Body of pancreas (tissue), 4 donors: ENCODE measurements at regions not wholly inside any gene's neighbourhood (a gene's known extent, or its start where the extent isn't known, plus 50 kb on each side); places are given as distances from the start of the nearest gene placed in this dataset.

ENCODE experiments used
- ATAC-seq: fragments of 150-250 bp; one replicate; pipeline ENCODE4 v1.9.1; 2016
- DNase-seq, 4 donors: peaks; one replicate each; pipeline ENCODE4 v3.0.0-alpha.2; 2019
- H3K27ac ChIP-seq, 4 donors: fragments of 200-600 bp; sonication (generic); 1 replicate in 3 of 4; 2 replicates in 1 of 4; pipeline versions ENCODE4 v1.5.1 to v1.6.1; 2016 to 2019; ENCODE audit warnings: mild to moderate bottlenecking in 1 of 4, mixed read lengths in 1 of 4, moderate library complexity in 1 of 4
- H3K27me3 ChIP-seq, 2 donors: fragments of 200-600 bp; sonication (generic); one replicate each; pipeline ENCODE4 v1.6.0; 2016; ENCODE audit warnings: mild to moderate bottlenecking in 1 of 2
- H3K36me3 ChIP-seq, 2 donors: fragments of 200-600 bp; sonication (generic); replicated peaks in 1 of 2; 2 replicates each; pipeline ENCODE4 v1.5.1; 2016; ENCODE audit warnings: low read depth in 2 of 2; ENCODE audit not compliant: insufficient read depth in 1 of 2
- H3K4me1 ChIP-seq: fragments of 200-600 bp; sonication (generic); one replicate; pipeline ENCODE4 v1.6.0; 2016
- H3K4me3 ChIP-seq, 2 donors: fragments of 200-600 bp; sonication (generic); 1 replicate in 1 of 2; 2 replicates in 1 of 2; pipeline ENCODE4 v1.5.1; 2016 to 2019
- H3K9me3 ChIP-seq, 3 donors: fragments of 200-600 bp; sonication (generic); 1 replicate in 2 of 3; 2 replicates in 1 of 3; pipeline ENCODE4 v1.5.1; 2016
- POLR2A ChIP-seq, 3 donors: fragments of 450-650 bp; IDR thresholded peaks; one replicate each; pipeline ENCODE4 v1.6.1; 2016; ENCODE audit warnings: antibody characterized with exemption in 3 of 3, mild to moderate bottlenecking in 2 of 3
- whole genome bisulfite sequencing, 2 donors: methylation state at CpG; one replicate each; pipeline ENCODE4 v1.1.5; 2017; 5-methylcytosine and 5-hydroxymethylcytosine counted together
- intact Hi-C: fragments of 100-400 bp; cut with DNase I; formaldehyde crosslinking; loops from one replicate; pipeline ENCODE4 v1.15.1; 2023
- TF ChIP-seq, protein P1 (sequence below), 7 experiments: fragments of 450-650 bp in 4 of 7; fragments of 200-600 bp in 3 of 7; sonication (generic) in 3 of 7; IDR thresholded peaks; one replicate each; pipeline ENCODE4 v1.5.1; 2016 to 2019; ENCODE audit warnings: antibody characterized with exemption in 7 of 7

DNA sequence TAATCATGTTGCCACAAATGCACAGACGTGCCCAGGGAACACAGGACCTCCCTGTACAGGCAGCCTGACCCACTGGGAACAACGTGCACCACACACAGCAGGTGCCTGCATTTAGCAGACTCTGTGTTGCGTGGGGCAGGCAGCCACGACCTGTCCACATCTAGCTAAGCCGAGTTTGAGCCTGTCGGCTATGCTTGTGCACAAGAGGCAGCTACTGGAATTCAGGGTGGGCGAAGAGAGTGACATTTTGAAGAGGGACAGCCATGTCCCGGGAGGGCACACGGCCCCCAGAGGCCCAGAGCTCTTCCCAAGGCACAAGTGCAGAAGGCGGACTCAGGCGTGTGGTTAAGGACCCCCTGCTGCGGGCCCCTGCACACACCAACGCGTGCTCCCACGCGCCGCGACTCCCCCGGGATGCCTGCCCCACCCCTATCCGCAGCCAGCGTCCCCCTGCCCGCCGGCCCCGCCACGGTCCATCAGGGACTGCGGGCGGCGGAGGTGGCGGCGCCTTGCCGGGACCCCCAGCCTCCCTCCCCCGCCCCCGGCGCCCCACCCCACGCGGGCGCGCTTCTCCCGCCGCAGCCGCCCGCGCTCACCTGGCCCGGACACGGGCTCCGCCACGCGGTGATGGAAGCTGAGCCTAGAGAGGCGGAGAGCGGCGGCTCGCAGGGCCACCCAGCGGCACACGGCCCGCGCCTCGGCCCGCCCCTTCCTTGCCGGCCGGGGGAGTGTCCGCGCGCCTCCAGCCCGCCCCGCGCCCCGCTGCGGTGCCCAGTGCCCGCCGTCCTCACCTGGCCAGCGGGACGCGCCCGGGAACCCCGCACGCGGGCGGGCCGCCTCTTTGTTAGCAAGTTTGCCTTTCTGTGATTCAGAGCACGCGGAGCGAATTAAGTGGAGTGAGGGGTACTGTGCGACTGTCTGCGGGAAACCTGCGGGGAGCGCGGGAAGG lies 125.3 kb upstream of the PRMT8 start:
- DNase-seq (peak; percentile 75 to 84 (median 76)), ATAC-seq (peak; percentile 76)
- Histone ChIP-seq H3K9me3 (no peaks in the 10 kb centered on the region), H3K36me3 (no peaks in the 10 kb centered on the region), H3K27me3 (no peaks in the 10 kb centered on the region), H3K27ac (peak overlapping the region in 3 of 4 donors; percentile 68 to 78 (median 70)), H3K4me3 (peak overlapping the region; percentile 45 to 65), H3K4me1 (peaks cover 70% of the 10 kb centered on the region)
- intact Hi-C loops: no loop called here
- 1 to 2% methylated on average over 17 to 61 of the region's 87 CpGs for WGBS, 2 donors
- TF ChIP-seq, protein P1, sequence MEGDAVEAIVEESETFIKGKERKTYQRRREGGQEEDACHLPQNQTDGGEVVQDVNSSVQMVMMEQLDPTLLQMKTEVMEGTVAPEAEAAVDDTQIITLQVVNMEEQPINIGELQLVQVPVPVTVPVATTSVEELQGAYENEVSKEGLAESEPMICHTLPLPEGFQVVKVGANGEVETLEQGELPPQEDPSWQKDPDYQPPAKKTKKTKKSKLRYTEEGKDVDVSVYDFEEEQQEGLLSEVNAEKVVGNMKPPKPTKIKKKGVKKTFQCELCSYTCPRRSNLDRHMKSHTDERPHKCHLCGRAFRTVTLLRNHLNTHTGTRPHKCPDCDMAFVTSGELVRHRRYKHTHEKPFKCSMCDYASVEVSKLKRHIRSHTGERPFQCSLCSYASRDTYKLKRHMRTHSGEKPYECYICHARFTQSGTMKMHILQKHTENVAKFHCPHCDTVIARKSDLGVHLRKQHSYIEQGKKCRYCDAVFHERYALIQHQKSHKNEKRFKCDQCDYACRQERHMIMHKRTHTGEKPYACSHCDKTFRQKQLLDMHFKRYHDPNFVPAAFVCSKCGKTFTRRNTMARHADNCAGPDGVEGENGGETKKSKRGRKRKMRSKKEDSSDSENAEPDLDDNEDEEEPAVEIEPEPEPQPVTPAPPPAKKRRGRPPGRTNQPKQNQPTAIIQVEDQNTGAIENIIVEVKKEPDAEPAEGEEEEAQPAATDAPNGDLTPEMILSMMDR (IDR thresholded peaks at IDR 0.05): peak in 3 of 7 experiments; percentile 6 to 40 (median 26)
- TF ChIP-seq POLR2A (IDR thresholded peaks at IDR 0.05): peak; percentile 15 to 42 (median 29)

DNA sequence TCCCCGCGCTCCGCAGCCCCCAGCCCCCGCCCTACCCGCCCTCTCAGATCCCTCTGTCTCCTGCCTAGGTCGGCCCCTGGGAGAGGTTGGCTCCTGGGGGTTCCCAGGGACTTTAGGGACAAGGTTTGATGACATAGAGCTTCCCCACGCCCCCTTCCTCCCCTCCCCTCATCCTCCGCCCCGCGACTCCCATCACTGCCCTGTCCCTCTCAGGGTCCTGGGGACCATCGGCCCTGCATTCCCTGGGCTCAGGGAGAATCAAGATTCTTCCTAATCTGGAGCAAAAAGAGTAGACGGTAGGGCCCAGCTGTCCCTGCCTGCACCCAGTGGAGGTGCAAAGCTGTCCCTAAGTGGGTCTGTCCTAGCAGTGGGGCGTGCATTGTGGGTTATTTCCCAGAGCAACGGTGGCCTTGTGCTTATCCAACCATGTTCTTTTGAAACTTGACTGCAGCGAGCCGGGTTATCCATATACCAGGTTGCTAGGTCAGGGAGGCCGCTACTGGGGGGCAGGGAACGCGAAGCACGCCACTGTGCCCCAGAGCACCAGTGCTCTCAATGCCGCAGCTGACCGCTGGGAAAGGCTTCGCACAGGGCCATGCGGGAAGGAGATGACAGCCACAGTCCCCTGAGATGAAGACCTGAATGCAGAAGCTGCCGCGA lies 124.4 kb upstream of the PRMT8 start:
- H3K27me3 ChIP-seq: no peaks in the 10 kb centered on the region
- no peaks in the 10 kb centered on the region for H3K36me3 ChIP-seq
- TF ChIP-seq POLR2A (IDR thresholded peaks at IDR 0.05): peak in 2 of 3 donors; percentile 50 to 61
- TF ChIP-seq, protein P1 (IDR thresholded peaks at IDR 0.05): peak in 2 of 7 experiments; percentile 15 to 25
- DNase-seq (peak in 3 of 4 donors; percentile 54 to 71 (median 71)), ATAC-seq (peak; percentile 7)
- WGBS, 2 donors: 19 to 22% methylated on average over 22 to 24 of the region's 26 CpGs
- H3K9me3 ChIP-seq: no peaks in the 10 kb centered on the region
- peak overlapping the region in 3 of 4 donors; percentile 68 to 78 (median 70) for H3K27ac ChIP-seq
- peak overlapping the region in 1 of 2 donors; percentile 33 for H3K4me3 ChIP-seq
- H3K4me1 ChIP-seq: peaks cover 72% of the 10 kb centered on the region
- intact Hi-C loops: no loop called here

DNA sequence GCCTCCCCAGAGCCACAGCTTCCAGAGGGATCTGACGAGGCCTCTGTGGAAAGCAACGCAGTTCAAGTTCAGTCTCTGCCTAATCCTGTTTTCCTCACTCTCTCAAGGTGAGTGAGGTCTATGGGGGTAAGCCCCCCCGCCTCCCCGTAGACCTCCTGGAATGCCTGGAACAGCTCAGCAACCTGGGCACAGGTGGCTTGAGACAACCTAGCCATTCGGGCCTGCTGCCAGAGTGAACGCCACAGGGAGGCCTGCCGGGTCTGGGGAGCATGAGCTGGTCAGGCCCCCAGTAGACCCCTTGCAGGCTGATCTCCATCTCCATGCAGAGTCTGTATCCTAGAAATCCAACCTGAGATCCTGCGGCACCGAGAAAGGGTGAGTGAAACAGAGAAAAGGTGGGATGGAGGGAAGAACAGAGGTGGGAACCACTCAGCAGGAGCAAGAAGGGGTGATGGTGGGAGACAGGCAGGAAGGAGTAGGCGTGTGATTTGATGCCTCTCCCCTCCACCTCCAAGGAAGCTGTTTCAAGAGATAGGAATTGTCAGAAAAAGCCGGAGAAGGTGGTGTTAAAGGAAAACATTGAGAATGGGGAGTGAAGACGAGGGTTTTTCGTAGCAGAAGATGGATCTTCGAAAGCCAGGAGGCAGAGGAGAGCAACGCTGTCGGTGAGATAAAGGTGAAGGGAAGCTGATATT lies 123.1 kb upstream of the PRMT8 start:
- no peak overlapping the region for H3K4me3 ChIP-seq
- WGBS, 2 donors: 80 to 82% methylated on average over 16 of the region's 16 CpGs
- H3K9me3 ChIP-seq: no peaks in the 10 kb centered on the region
- TF ChIP-seq, protein P1 (IDR thresholded peaks at IDR 0.05): no peak
- TF ChIP-seq POLR2A (IDR thresholded peaks at IDR 0.05): no peak
- ATAC-seq (no peak), DNase-seq (peak in 1 of 4 donors; percentile 53)
- no peaks in the 10 kb centered on the region for H3K27me3 ChIP-seq
- peak overlapping the region in 2 of 4 donors; percentile 70 to 78 for H3K27ac ChIP-seq
- no peaks in the 10 kb centered on the region for H3K36me3 ChIP-seq
- peaks cover 65% of the 10 kb centered on the region for H3K4me1 ChIP-seq
- intact Hi-C loops: no loop called here

DNA sequence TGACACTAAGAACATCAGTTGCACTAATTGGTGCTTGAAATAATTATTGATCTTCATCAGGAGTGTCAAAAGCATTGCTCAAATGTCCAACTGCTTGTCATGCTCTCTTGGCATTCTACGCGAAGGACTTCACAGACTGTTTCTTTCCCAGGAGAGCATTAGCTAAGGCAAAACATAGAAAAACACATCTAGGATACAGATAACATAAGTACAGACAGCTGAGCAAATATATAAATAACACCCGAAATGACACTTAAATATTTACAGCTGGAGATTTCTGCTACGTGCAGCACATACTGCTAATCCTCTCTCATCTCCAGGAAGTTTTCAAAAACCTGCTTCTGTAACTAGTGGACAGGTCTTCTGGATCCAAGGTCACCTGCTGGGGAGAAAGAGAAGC lies 120.0 kb upstream of the PRMT8 start:
- peak overlapping the region; percentile 26 to 84 (median 78) for H3K27ac ChIP-seq
- WGBS, 2 donors: 24 to 33% methylated on average over 4 of the region's 4 CpGs
- H3K9me3 ChIP-seq: no peaks in the 10 kb centered on the region
- H3K36me3 ChIP-seq: no peaks in the 10 kb centered on the region
- TF ChIP-seq POLR2A (IDR thresholded peaks at IDR 0.05): no peak
- TF ChIP-seq, protein P1 (IDR thresholded peaks at IDR 0.05): peak in 1 of 7 experiments; percentile 5
- ATAC-seq (peak; percentile 65), DNase-seq (peak in 1 of 4 donors; percentile 47)
- peaks cover 53% of the 10 kb centered on the region for H3K4me1 ChIP-seq
- no peaks in the 10 kb centered on the region for H3K27me3 ChIP-seq
- intact Hi-C loops: no loop called here
- no peak overlapping the region for H3K4me3 ChIP-seq
